ENCODE measurements at regions not wholly inside any gene's neighbourhood (a gene's known extent, or its start where the extent isn't known, plus 50 kb on each side); places are given as distances from the start of the nearest gene placed in this dataset.

DNA sequence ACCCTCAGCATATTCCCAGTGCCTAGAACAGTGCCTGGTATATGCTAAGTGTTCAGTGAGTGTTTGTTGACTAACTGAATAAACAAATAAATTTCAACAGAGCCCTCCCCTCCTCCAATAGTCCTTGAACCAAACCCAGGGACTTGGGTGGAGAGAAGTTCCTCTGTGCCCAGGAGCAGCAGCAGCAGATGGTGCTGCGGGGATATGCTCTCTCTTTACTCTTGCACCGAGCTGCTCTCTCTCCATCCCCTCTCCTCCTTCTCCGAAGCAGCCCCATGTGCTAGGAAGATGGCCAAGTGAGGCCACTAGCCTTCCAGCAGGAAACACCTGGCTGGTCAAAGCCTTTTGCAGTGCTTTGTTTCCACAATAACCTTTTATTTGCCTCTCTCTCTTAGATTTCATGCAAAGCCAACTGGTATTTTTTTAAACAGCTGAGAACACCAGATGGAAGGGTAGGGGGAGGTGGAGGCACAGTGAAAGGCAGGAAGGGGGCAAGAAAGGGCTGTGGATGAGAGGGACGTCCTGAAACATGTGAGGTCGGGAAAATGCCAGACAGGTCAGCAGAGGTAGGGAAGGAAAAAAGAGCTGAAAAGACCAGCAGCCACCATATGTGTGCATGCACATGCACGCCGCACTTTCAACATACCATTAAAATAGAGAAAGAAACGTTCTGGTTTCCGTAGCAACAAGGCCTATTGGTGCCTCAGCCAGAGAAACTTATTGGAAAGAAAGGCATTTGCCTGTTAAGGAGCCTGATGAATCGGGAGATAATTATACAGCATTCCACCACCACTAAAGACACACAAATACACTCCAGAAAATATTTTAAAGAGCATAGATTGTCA, 78.9 kb downstream of the EMP1 start:
- DNase-seq, result no peak

DNA sequence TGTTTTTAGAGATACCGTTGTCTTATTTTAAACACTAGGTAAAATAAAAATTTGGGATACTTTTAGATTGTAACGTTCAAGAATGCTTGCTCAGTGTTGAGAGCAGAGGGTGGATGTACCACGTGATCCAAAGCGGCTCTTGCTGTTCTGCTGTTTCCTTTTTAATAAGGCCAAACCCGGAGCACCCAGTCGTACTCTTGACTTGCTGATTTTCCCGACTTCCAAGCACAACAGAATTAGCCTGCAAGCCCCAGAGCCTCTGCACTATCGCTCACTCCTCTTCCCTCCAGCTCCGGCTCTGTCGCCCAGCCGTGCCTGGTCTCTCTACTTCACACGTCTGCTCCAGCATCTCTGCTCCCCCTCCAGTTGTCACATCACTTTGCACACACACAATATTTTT, 77.3 kb downstream of the EMP1 start:
- no peak for DNase-seq

DNA sequence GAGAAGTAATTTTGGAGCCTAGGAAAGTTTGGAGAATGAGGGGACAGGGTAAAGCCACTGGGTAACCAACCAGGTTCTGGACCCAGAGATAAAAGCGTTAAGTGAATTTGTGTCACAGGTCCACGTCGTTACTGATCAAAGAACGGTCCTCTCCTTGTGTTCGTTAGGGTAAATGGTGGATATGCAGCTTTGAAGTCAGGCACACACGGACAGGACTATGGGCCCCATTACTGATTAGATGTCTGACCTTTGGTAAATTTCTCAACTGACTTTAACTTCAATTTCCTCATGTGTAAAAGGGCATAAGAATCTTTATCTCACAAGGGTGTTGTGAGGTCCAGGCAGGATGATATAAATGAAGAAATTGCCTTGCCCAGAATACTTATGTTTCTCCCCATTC, 76.6 kb downstream of the EMP1 start:
- DNase-seq, result no peak

DNA sequence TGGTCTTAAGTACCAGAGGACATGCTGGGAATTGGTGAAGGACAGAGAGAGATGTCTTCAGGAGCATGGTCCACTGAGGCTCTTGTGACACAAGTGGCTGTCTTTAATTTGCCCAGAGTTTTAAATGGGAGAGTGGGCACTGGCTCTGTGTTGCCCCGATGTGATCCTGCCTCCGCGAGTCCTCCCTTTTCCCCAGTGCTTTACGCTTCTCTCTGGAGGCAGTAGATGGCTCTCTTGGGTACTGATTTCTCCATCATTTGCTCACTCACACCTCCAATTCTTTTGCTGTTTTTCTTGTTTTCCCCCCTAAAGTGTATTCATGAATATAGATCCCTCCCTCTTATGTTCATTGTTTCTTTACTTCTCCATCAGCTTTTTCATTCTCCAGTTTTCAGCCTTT, 74.3 kb downstream of the EMP1 start:
- DNase-seq, result no peak
